HL-60 (cell line): ENCODE measurements at regions not wholly inside any gene's neighbourhood (a gene's known extent, or its start where the extent isn't known, plus 50 kb on each side); places are given as distances from the start of the nearest gene placed in this dataset.

Source experiments
- DNase-seq, 2 experiments: peaks; one replicate each; pipeline ENCODE4 v3.0.0-alpha.2; 2010 to 2020; ENCODE audit warnings: low read depth in 1 of 2, low spot score in 1 of 2
- H3K27ac ChIP-seq: fragments of 250-450 bp; sonication (Bioruptor Pico); replicated peaks from 2 replicates; pipeline ENCODE4 v1.5.1; 2020; ENCODE audit warnings: mild to moderate bottlenecking, moderate library complexity
- H3K27me3 ChIP-seq: fragments of 250-450 bp; sonication (Bioruptor Pico); 2 replicates; pipeline ENCODE4 v1.5.1; 2021; ENCODE audit warnings: mild to moderate bottlenecking, moderate library complexity; ENCODE audit not compliant: insufficient read depth, poor library complexity, severe bottlenecking
- H3K4me3 ChIP-seq: replicated peaks from 2 replicates; pipeline ENCODE4 v1.5.1; 2011; ENCODE audit warnings: mild to moderate bottlenecking, control low read depth, low read length; ENCODE audit not compliant: insufficient read depth
- GABPA ChIP-seq: IDR thresholded peaks from 2 replicates; pipeline ENCODE4 v1.6.1; 2012; ENCODE audit warnings: low read depth
- POLR2AphosphoS5 ChIP-seq: IDR thresholded peaks from 2 replicates; pipeline ENCODE4 v1.6.1; 2012; ENCODE audit warnings: low read depth
- SPI1 ChIP-seq: IDR thresholded peaks from 2 replicates; pipeline ENCODE4 v1.6.1; 2012; ENCODE audit warnings: low read depth, mild to moderate bottlenecking, borderline replicate concordance
- TF ChIP-seq, protein P1 (sequence below): IDR thresholded peaks from 2 replicates; pipeline ENCODE4 v1.6.1; 2012; ENCODE audit warnings: low read depth; ENCODE audit not compliant: insufficient replicate concordance
- TF ChIP-seq, protein P2 (sequence below): IDR thresholded peaks from one replicate; pipeline ENCODE4 v1.5.1; 2011; ENCODE audit warnings: low read length, control low read depth, inconsistent platforms; ENCODE audit not compliant: insufficient read depth

DNA sequence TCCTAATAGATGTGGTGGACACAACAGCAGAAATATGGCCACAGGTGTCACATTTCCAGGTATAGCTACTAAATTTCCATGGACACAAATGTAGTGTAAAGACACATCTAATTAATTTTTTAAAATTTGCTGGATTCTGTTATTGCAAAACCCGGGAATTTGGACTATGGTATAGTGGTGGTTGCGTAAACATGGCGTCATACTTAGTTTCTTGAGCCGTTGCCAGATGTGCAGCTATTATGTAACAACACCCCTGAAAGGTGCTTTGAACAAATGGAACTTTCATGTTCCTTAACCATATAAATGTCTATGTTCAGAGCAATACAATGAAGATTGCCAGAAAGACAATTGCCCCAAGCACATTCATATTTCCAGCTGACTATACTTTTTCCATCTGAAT, 85.9 kb downstream of the HRH4 start:
- Histone ChIP-seq H3K27me3 (no peaks in the 10 kb centered on the region), H3K27ac (no peak overlapping the region), H3K4me3 (no peak overlapping the region)
- TF ChIP-seq SPI1 (no peak), POLR2AphosphoS5 (no peak), GABPA (no peak)
- TF ChIP-seq, protein P1, sequence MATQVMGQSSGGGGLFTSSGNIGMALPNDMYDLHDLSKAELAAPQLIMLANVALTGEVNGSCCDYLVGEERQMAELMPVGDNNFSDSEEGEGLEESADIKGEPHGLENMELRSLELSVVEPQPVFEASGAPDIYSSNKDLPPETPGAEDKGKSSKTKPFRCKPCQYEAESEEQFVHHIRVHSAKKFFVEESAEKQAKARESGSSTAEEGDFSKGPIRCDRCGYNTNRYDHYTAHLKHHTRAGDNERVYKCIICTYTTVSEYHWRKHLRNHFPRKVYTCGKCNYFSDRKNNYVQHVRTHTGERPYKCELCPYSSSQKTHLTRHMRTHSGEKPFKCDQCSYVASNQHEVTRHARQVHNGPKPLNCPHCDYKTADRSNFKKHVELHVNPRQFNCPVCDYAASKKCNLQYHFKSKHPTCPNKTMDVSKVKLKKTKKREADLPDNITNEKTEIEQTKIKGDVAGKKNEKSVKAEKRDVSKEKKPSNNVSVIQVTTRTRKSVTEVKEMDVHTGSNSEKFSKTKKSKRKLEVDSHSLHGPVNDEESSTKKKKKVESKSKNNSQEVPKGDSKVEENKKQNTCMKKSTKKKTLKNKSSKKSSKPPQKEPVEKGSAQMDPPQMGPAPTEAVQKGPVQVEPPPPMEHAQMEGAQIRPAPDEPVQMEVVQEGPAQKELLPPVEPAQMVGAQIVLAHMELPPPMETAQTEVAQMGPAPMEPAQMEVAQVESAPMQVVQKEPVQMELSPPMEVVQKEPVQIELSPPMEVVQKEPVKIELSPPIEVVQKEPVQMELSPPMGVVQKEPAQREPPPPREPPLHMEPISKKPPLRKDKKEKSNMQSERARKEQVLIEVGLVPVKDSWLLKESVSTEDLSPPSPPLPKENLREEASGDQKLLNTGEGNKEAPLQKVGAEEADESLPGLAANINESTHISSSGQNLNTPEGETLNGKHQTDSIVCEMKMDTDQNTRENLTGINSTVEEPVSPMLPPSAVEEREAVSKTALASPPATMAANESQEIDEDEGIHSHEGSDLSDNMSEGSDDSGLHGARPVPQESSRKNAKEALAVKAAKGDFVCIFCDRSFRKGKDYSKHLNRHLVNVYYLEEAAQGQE: no peak
- TF ChIP-seq, protein P2, sequence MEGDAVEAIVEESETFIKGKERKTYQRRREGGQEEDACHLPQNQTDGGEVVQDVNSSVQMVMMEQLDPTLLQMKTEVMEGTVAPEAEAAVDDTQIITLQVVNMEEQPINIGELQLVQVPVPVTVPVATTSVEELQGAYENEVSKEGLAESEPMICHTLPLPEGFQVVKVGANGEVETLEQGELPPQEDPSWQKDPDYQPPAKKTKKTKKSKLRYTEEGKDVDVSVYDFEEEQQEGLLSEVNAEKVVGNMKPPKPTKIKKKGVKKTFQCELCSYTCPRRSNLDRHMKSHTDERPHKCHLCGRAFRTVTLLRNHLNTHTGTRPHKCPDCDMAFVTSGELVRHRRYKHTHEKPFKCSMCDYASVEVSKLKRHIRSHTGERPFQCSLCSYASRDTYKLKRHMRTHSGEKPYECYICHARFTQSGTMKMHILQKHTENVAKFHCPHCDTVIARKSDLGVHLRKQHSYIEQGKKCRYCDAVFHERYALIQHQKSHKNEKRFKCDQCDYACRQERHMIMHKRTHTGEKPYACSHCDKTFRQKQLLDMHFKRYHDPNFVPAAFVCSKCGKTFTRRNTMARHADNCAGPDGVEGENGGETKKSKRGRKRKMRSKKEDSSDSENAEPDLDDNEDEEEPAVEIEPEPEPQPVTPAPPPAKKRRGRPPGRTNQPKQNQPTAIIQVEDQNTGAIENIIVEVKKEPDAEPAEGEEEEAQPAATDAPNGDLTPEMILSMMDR: no peak
- peak; percentile 43 to 57 for DNase-seq

DNA sequence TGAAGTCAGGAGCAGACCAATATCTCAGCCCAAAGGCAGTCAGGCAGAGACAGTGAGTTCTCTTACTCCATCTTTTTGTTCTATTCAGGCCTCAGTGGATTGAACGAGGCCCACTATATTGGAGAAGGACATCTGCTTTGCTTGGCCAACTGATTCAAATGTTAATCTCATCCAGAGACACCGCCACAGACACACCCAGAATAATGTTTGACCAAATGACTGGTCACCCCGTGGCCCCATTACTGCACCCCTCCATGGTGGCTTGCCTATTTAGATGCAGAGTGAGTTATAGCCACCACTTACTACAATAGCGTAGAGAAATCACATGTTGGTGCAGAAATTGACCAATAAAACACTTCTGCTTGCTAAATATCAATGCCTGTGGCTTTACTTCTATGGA, 88.1 kb downstream of the HRH4 start:
- TF ChIP-seq GABPA: no peak
- no peak for TF ChIP-seq SPI1
- TF ChIP-seq, protein P1: no peak
- no peak for TF ChIP-seq POLR2AphosphoS5
- TF ChIP-seq, protein P2: no peak

DNA sequence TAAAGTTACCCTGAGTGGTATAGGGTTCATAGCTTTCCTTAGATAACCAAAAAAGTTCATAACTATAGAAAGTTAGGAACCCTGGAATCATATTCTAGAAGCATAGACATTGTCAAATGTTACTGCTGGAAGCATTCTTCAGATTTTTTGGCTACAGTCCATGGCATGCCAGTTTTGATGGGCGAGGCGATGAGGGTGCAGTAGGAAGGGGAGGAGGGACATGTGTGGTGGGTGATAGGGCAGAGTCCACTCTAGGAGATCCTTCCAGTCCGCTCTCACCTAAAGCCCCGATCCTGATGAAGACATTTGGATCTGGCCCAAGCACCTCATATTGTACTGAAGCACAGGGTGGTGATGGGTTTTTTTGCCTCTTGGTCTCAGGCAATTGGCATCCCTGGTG, 91.8 kb downstream of the HRH4 start:
- no peak overlapping the region for H3K27ac ChIP-seq
- no peak overlapping the region for H3K4me3 ChIP-seq
- no peak for DNase-seq
- TF ChIP-seq SPI1: no peak
- TF ChIP-seq, protein P2: no peak
- no peak for TF ChIP-seq GABPA
- TF ChIP-seq, protein P1: no peak
- no peak for TF ChIP-seq POLR2AphosphoS5
- peaks cover 10% of the 10 kb centered on the region for H3K27me3 ChIP-seq

More for the DNA sequence above, 88.1 kb downstream of the HRH4 start:
- Histone ChIP-seq H3K27me3 (peaks cover 1% of the 10 kb centered on the region), H3K27ac (no peak overlapping the region), H3K4me3 (no peak overlapping the region)
- no peak for DNase-seq
